HEK293 (cell line): ENCODE measurements at regions not wholly inside any gene's neighbourhood (a gene's known extent, or its start where the extent isn't known, plus 50 kb on each side); places are given as distances from the start of the nearest gene placed in this dataset.
"Not testable (repeated sequence)": the region's sequence is repeated elsewhere in the genome, so short reads cannot be mapped to it uniquely, and the experiment has no call there.

Experiments used
- CTCF ChIA-PET: fragments of 350-600 bp; formaldehyde crosslinking; extraction: SDS; loops from one replicate; lab custom pipeline; 2021; ENCODE audit warnings: antibody characterized with exemption; lab: Yijun Ruan, JAX
- POLR2A ChIA-PET: fragments of 300-600 bp; formaldehyde crosslinking; extraction: SDS; loops from one replicate; lab custom pipeline; 2020; ENCODE audit warnings: antibody characterized with exemption, inconsistent platforms; lab: Yijun Ruan, JAX
- H3K27ac ChIP-seq: fragments of 200-500 bp; sonication (Bioruptor generic); 2 replicates; pipeline ENCODE4 v1.5.1; 2014; ENCODE audit warnings: low read depth, low read length, control low read depth, inconsistent platforms; ENCODE audit errors: extremely low read depth
- H3K36me3 ChIP-seq, 2 experiments: fragments of 200-500 bp in 1 of 2; sonication (Bioruptor generic) in 1 of 2; 1 replicate in 1 of 2; 2 replicates in 1 of 2; pipeline ENCODE4 v1.5.1; 2014 to 2017; ENCODE audit warnings: inconsistent platforms in 2 of 2, low read length in 2 of 2; ENCODE audit not compliant: control insufficient read depth in 2 of 2, insufficient read depth in 1 of 2
- H3K4me1 ChIP-seq: fragments of 200-500 bp; sonication (Bioruptor generic); 2 replicates; pipeline ENCODE4 v1.5.1; 2014; ENCODE audit warnings: mild to moderate bottlenecking, low read length, inconsistent platforms; ENCODE audit not compliant: control insufficient read depth, insufficient read depth
- H3K4me3 ChIP-seq: 2 replicates; pipeline ENCODE4 v1.5.1; 2011; ENCODE audit warnings: low read depth, mild to moderate bottlenecking, control low read depth, low read length, moderate library complexity
- H3K9me3 ChIP-seq: fragments of 200-500 bp; sonication (Bioruptor generic); 2 replicates; pipeline ENCODE4 v1.5.1; 2014; ENCODE audit warnings: low read depth, low read length, inconsistent platforms; ENCODE audit not compliant: control insufficient read depth, insufficient read depth
- BCL11B ChIP-seq: fragments of 450-650 bp; formaldehyde crosslinking; IDR thresholded peaks from 2 replicates; pipeline ENCODE4 v1.5.1; 2016; ENCODE audit warnings: low read depth, missing biosample characterization, missing genetic modification characterization
- KLF1 ChIP-seq: fragments of 450-650 bp; formaldehyde crosslinking; IDR thresholded peaks from 2 replicates; pipeline ENCODE4 v1.5.1; 2016; ENCODE audit warnings: missing biosample characterization, missing genetic modification characterization
- KLF16 ChIP-seq: fragments of 450-650 bp; formaldehyde crosslinking; IDR thresholded peaks from 2 replicates; pipeline ENCODE4 v1.5.1; 2017; ENCODE audit warnings: missing biosample characterization, missing genetic modification characterization
- PATZ1 ChIP-seq: fragments of 450-650 bp; formaldehyde crosslinking; IDR thresholded peaks from 2 replicates; pipeline ENCODE4 v1.5.1; 2016; ENCODE audit warnings: missing biosample characterization, missing genetic modification characterization
- SP3 ChIP-seq: fragments of 450-650 bp; formaldehyde crosslinking; IDR thresholded peaks from 2 replicates; pipeline ENCODE4 v1.5.1; 2016; ENCODE audit warnings: missing biosample characterization, missing genetic modification characterization
- ZFP41 ChIP-seq: fragments of 450-650 bp; formaldehyde crosslinking; IDR thresholded peaks from 2 replicates; pipeline ENCODE4 v1.5.1; 2016; ENCODE audit warnings: missing biosample characterization, missing genetic modification characterization, borderline replicate concordance
- ZNF155 ChIP-seq: fragments of 450-650 bp; formaldehyde crosslinking; IDR thresholded peaks from 2 replicates; pipeline ENCODE4 v1.5.1; 2016; ENCODE audit warnings: missing biosample characterization, missing genetic modification characterization
- ZNF184 ChIP-seq: fragments of 450-650 bp; IDR thresholded peaks from 2 replicates; pipeline ENCODE4 v1.5.1; 2018; ENCODE audit warnings: missing biosample characterization, mild to moderate bottlenecking, missing genetic modification characterization
- ZNF280D ChIP-seq: fragments of 450-650 bp; formaldehyde crosslinking; IDR thresholded peaks from 2 replicates; pipeline ENCODE4 v1.5.1; 2016; ENCODE audit warnings: missing biosample characterization, missing genetic modification characterization
- ZNF335 ChIP-seq: fragments of 450-650 bp; formaldehyde crosslinking; conservative IDR thresholded peaks from 2 replicates; pipeline ENCODE4 v1.5.1; 2016; ENCODE audit warnings: missing biosample characterization, missing genetic modification characterization
- ZNF571 ChIP-seq: fragments of 450-650 bp; formaldehyde crosslinking; IDR thresholded peaks from 2 replicates; pipeline ENCODE4 v1.5.0; 2017; ENCODE audit warnings: missing biosample characterization, missing genetic modification characterization
- ZNF670 ChIP-seq: fragments of 450-650 bp; formaldehyde crosslinking; IDR thresholded peaks from 2 replicates; pipeline ENCODE4 v1.5.1; 2016; ENCODE audit warnings: missing biosample characterization, missing genetic modification characterization, low read depth
- ZSCAN16 ChIP-seq: fragments of 450-650 bp; formaldehyde crosslinking; IDR thresholded peaks from 2 replicates; pipeline ENCODE4 v1.5.1; 2016; ENCODE audit warnings: missing biosample characterization, missing genetic modification characterization
- ZSCAN30 ChIP-seq: fragments of 450-650 bp; IDR thresholded peaks from 2 replicates; pipeline ENCODE4 v1.5.1; 2018; ENCODE audit warnings: missing biosample characterization, mild to moderate bottlenecking, missing genetic modification characterization, moderate library complexity
- TF ChIP-seq, protein P1 (sequence below): fragments of 450-650 bp; formaldehyde crosslinking; conservative IDR thresholded peaks from 2 replicates; pipeline ENCODE4 v1.5.1; 2016; ENCODE audit warnings: low read depth, missing biosample characterization, missing genetic modification characterization
- TF ChIP-seq, protein P2 (sequence below): fragments of 450-650 bp; formaldehyde crosslinking; IDR thresholded peaks from 2 replicates; pipeline ENCODE4 v1.5.1; 2016; ENCODE audit warnings: missing biosample characterization, missing genetic modification characterization

GRCh38 chr16:65235339-65236177 is 113.7 kb upstream of the CDH11 start:
- Histone ChIP-seq H3K27ac (no peak overlapping the region), H3K9me3 (no peaks in the 10 kb centered on the region), H3K4me3 (no peak overlapping the region), H3K36me3 (no peaks in the 10 kb centered on the region)
- CTCF ChIA-PET = interaction anchor here (0.5 kb wide), 1 partner anchor 398 kb away, joined by 4 read pairs; no protein-coding TSS in a partner anchor
- TF ChIP-seq ZNF670 (no peak), ZNF335 (tag by site-specific recombination) (no peak), ZNF571 (tag by site-specific recombination) (no peak), PATZ1 (tag by site-specific recombination) (no peak), ZNF280D (tag by site-specific recombination) (no peak)
- TF ChIP-seq, all 188 proteins: peak for 0
- POLR2A ChIA-PET = no interaction called here
- no peaks in the 10 kb centered on the region for H3K4me1 ChIP-seq

DNA sequence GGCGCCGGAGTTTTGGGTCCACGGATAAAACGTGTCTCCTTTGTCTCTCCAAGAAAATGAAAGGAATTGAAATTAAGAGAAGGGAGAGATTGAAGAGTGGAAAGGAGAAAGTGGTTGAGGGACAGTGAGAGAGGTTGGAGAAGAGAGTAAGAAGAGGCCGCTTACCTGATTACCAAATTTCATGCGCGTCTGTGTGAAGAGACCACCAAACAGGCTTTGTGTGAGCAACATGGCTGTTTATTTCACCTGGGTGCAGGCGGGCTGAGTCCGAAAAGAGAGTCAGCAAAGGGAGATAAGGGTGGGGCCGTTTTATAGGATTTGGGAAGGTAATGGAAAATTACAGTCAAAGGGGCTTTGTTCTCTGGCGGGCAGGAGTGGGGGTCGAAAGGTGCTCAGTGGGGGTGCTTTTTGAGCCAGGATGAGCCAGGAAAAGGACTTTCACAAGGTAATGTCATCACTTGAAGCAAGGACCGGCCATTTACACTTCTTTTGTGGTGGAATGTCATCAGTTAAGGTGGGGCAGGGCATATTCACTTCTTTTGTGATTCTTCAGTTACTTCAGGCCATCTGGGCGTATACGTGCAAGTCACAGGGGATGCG is 113.0 kb upstream of the CDH11 start:
- H3K4me3 ChIP-seq = not testable (repeated sequence)

GRCh38 chr16:65229191-65229662 is 107.4 kb upstream of the CDH11 start:
- ChIA-PET CTCF (no interaction called here), POLR2A (no interaction called here)
- no peak overlapping the region for H3K4me3 ChIP-seq
- no peaks in the 10 kb centered on the region for H3K4me1 ChIP-seq
- no peaks in the 10 kb centered on the region for H3K9me3 ChIP-seq
- H3K27ac ChIP-seq = no peak overlapping the region
- no peaks in the 10 kb centered on the region for H3K36me3 ChIP-seq
- no peak for TF ChIP-seq SP3 (tag by site-specific recombination)
- TF ChIP-seq ZSCAN16 (tag by site-specific recombination) = no peak
- TF ChIP-seq KLF1 = no peak
- no peak for TF ChIP-seq ZNF184 (tag by site-specific recombination)
- TF ChIP-seq ZSCAN30 (tag by site-specific recombination) = no peak
- TF ChIP-seq ZFP41 (tag by site-specific recombination) = no peak
- TF ChIP-seq KLF16 (tag by site-specific recombination) = no peak
- no peak for TF ChIP-seq BCL11B (tag by site-specific recombination)
- TF ChIP-seq, protein P1, sequence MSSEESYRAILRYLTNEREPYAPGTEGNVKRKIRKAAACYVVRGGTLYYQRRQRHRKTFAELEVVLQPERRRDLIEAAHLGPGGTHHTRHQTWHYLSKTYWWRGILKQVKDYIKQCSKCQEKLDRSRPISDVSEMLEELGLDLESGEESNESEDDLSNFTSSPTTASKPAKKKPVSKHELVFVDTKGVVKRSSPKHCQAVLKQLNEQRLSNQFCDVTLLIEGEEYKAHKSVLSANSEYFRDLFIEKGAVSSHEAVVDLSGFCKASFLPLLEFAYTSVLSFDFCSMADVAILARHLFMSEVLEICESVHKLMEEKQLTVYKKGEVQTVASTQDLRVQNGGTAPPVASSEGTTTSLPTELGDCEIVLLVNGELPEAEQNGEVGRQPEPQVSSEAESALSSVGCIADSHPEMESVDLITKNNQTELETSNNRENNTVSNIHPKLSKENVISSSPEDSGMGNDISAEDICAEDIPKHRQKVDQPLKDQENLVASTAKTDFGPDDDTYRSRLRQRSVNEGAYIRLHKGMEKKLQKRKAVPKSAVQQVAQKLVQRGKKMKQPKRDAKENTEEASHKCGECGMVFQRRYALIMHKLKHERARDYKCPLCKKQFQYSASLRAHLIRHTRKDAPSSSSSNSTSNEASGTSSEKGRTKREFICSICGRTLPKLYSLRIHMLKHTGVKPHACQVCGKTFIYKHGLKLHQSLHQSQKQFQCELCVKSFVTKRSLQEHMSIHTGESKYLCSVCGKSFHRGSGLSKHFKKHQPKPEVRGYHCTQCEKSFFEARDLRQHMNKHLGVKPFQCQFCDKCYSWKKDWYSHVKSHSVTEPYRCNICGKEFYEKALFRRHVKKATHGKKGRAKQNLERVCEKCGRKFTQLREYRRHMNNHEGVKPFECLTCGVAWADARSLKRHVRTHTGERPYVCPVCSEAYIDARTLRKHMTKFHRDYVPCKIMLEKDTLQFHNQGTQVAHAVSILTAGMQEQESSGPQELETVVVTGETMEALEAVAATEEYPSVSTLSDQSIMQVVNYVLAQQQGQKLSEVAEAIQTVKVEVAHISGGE (tag by site-specific recombination) = no peak
- no peak for TF ChIP-seq PATZ1 (tag by site-specific recombination)
- TF ChIP-seq ZNF155 = no peak
- TF ChIP-seq, protein P2, sequence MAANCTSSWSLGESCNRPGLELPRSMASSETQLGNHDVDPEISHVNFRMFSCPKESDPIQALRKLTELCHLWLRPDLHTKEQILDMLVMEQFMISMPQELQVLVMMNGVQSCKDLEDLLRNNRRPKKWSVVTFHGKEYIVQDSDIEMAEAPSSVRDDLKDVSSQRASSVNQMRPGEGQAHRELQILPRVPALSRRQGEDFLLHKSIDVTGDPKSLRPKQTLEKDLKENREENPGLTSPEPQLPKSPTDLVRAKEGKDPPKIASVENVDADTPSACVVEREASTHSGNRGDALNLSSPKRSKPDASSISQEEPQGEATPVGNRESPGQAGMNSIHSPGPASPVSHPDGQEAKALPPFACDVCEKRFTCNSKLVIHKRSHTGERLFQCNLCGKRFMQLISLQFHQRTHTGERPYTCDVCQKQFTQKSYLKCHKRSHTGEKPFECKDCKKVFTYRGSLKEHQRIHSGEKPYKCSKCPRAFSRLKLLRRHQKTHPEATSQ (tag by site-specific recombination) = no peak

More for the DNA sequence above, 113.0 kb upstream of the CDH11 start:
- CTCF ChIA-PET, H3K9me3 ChIP-seq, H3K27ac ChIP-seq, POLR2A ChIA-PET, H3K36me3 ChIP-seq, H3K4me1 ChIP-seq: not testable (repeated sequence)
